Testis (tissue), 2 donors: ENCODE measurements at regions not wholly inside any gene's neighbourhood (a gene's known extent, or its start where the extent isn't known, plus 50 kb on each side); places are given as distances from the start of the nearest gene placed in this dataset.

Source experiments
- CTCF ChIP-seq, 3 experiments: fragments of 450-650 bp in 2 of 3; fragments of 200-600 bp in 1 of 3; sonication (generic) in 1 of 3; IDR thresholded peaks; one replicate each; pipeline ENCODE4 v1.5.1; 2016 to 2019; ENCODE audit warnings: antibody characterized with exemption in 3 of 3, mild to moderate bottlenecking in 2 of 3, moderate library complexity in 1 of 3
- POLR2A ChIP-seq: fragments of 450-650 bp; IDR thresholded peaks from one replicate; pipeline ENCODE4 v1.6.1; 2017; ENCODE audit warnings: antibody characterized with exemption, mild to moderate bottlenecking, moderate library complexity

DNA sequence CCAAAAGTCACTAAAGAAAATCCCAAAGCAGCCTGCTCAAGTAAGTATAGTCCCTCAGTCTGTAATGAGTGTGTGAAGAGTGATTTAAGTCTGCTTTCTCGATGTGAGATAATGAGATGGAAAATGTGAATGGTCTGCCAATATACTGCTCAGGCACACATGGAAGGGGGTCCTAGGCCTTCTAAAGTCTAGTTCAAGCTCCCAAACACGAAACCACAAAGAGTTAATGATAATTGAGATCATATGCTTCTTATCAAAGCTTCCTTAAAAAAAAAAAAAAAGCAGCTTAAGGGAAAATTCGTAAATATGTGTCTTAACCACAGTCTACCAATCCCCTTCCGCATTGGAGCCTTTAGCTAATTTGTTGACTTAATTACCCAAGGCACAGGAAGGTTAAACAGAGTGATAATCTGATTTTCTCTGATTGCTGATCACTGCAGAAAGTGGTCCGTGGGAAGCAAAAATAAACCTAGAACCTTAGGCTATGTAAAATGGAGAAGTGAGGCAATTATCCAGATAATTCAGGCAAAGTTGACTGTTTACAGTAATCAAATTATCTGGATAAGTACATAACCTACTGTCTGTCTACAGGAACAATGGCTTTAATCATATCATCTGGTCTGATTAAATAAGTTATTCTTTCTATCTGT lies 172.9 kb downstream of the MBL2 start:
- no peak for TF ChIP-seq POLR2A
- TF ChIP-seq CTCF (IDR thresholded peaks at IDR 0.05) = no peak
